ENCODE measurements at regions not wholly inside any gene's neighbourhood (a gene's known extent, or its start where the extent isn't known, plus 50 kb on each side); places are given as distances from the start of the nearest gene placed in this dataset.
A peak's percentile ranks its signal among the peaks of the same experiment; 100 is the strongest.
"Not testable (repeated sequence)": the region's sequence is repeated elsewhere in the genome, so short reads cannot be mapped to it uniquely, and the experiment has no call there.

GRCh38 chr2:123359636-123360035, 665.5 kb upstream of the CNTNAP5 start:
- no peak for DNase-seq (ENCODE audit: low spot score)

GRCh38 chr2:123362671-123363440, 662.2 kb upstream of the CNTNAP5 start:
- DNase-seq (ENCODE audit: low spot score), result no peak

DNA sequence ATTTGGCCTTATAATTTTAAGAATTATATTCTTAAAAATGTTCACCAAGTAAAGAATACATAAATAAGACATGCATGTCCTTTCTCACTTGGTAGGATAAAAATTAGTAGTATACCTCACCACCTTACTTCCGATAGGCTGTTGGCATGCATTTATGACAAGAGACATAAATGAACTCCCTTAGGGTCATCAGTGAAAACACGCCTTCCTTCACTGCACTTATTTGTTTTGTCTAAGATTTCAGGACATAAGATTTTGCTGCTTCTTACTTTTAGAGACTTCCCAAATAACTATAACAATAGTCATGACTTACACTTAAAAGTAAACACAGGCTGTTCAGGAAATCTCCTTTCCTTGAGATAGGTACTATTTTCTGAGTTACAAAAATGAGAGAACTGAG, 661.3 kb upstream of the CNTNAP5 start:
- DNase-seq (ENCODE audit: low spot score), result no peak

- no peak for DNase-seq (ENCODE audit: low spot score)
Measured at GRCh38 chr2:123364243-123364896, 660.7 kb upstream of the CNTNAP5 start.

- DNase-seq (ENCODE audit: low spot score), result no peak
Measured at GRCh38 chr2:123366239-123366837, 658.7 kb upstream of the CNTNAP5 start.

DNA sequence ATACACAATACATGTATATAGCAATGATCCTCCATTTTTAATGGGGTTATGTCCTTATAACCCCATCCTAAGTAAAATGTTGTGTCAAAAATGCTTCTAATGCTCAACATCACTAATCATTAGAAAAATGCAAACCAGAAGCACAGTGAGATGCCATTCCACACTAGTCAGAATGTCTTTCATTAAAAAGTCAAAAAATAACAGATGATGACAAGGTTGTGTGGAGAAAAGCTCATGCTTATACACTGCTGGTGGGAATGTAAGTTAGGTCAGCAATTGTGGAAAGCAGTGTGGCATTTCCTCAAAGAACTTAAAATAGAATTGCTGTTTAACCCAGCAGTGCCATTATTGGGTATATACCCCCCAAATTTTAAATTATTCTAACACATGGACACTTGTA, 654.9 kb upstream of the CNTNAP5 start:
- no peak for DNase-seq (ENCODE audit: low spot score)

DNA sequence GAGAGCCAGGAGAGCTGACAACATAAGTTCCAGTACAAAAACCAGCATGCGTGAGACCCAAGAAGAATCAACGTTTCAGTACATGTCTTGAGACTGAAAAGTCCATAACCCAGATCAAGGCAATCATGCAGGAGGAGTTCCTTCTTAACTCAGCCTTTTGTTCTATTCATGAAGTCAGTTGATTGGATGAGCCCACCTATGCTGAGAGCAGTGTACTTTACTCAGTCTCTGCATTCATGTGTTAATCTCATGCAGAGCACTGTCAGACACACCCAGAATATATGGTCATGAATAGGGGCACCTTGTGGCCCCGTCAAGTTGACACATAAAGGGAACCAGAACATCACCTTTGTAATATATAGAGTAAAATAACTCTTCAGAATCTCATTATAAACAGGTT, 653.6 kb upstream of the CNTNAP5 start:
- no peak for DNase-seq (ENCODE audit: low spot score)

GRCh38 chr2:123380370-123380935, 644.6 kb upstream of the CNTNAP5 start:
- no peak for DNase-seq (ENCODE audit: low spot score)

GRCh38 chr2:123415678-123416077, 609.4 kb upstream of the CNTNAP5 start:
- DNase-seq (ENCODE audit: low spot score), result no peak

DNA sequence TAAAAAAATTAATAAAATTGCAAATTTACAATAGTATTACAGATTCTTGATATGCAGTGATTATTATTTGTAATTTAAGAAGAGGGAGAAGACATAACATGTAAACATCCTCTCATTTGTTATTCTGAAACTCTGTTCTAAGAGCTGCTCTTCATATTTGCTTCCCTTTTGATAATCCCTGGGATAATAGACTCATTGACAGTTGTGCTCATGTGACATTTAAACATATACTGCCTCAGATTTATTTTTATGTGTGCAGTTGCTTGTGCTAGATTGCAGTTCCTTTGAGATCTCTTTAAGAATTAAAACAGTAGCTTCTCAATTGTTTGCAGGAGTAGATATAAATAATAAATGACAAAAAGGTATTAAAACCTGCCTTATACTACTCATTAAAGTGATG, 605.1 kb upstream of the CNTNAP5 start:
- no peak for DNase-seq (ENCODE audit: low spot score)

- no peak for DNase-seq (ENCODE audit: low spot score)
Measured at GRCh38 chr2:123434546-123435395, 590.3 kb upstream of the CNTNAP5 start.

GRCh38 chr2:123438251-123438650, 586.8 kb upstream of the CNTNAP5 start:
- DNase-seq (ENCODE audit: low spot score), result peak; percentile 6

- peak; percentile 24 for DNase-seq (ENCODE audit: low spot score)
Measured at GRCh38 chr2:123438675-123439074, 586.4 kb upstream of the CNTNAP5 start.

- DNase-seq (ENCODE audit: low spot score), result no peak
Measured at GRCh38 chr2:123448801-123449200, 576.3 kb upstream of the CNTNAP5 start.

GRCh38 chr2:123451542-123451941, 573.5 kb upstream of the CNTNAP5 start:
- no peak for DNase-seq (ENCODE audit: low spot score)

DNA sequence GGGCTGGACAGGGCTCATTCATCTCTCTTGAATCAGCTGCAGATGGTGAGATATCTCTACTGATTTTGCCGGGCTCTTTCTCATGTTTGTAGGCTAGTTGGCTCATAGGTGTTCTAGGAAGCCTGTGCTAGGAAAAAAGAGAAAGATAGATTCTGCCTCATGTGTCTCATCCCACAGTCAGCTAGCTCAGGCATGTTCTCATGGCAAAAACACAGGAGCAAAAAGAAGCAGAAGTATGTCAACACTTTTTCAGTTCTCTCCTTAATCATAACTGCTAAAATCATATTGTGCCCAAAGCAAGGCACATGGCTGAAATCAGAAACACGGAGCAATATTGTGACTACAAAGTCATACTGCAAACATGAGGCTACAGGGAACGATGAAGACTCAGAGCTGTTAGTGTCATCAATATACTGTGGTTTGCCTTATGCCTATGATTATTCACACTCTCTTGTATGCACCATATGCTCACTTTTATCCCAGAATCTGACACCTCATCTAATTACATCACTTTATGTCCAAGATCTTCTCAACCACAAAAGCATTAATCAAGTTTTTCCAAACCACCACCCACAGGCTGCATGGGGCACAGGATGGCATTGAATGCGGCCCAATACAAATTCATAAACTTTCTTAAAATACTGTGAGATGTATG, 571.9 kb upstream of the CNTNAP5 start:
- DNase-seq (ENCODE audit: low spot score), result no peak

GRCh38 chr2:123453772-123454171, 571.3 kb upstream of the CNTNAP5 start:
- no peak for DNase-seq (ENCODE audit: low spot score)

GRCh38 chr2:123455234-123455633, 569.9 kb upstream of the CNTNAP5 start:
- not testable (repeated sequence) for DNase-seq (ENCODE audit: low spot score)

DNA sequence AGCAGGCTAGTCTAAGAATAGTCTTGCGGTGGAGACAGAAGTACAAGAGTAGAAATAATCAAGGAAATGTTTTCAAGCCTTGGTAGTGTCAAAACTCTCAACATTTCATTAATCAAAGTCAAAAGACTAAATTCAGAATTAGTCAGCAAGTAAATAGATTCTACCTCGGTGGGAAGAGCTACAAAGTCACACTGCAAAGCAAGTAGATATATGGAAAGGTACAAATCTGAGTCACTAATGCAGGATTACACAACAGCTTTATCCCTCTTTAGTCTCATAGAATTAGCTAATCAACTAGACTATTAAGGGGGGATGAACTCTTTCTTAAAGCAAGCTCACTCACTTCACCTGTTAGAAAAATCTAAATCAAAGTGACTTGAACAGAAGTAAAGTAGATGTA, 568.7 kb upstream of the CNTNAP5 start:
- no peak for DNase-seq (ENCODE audit: low spot score)

GRCh38 chr2:123463886-123464285, 561.2 kb upstream of the CNTNAP5 start:
- DNase-seq (ENCODE audit: low spot score), result no peak

- DNase-seq (ENCODE audit: low spot score), result no peak
Measured at GRCh38 chr2:123468071-123468470, 557.0 kb upstream of the CNTNAP5 start.

All from pons (tissue), 1 donor.